ENCODE measurements at regions not wholly inside any gene's neighbourhood (a gene's known extent, or its start where the extent isn't known, plus 50 kb on each side); places are given as distances from the start of the nearest gene placed in this dataset.

GRCh38 chr3:181892848-181893247, 181.1 kb downstream of the SOX2 start:
- ATAC-seq (ENCODE audit: low FRiP score) (no peak), DNase-seq (ENCODE audit: low spot score) (no peak)
- TF ChIP-seq, protein P1, sequence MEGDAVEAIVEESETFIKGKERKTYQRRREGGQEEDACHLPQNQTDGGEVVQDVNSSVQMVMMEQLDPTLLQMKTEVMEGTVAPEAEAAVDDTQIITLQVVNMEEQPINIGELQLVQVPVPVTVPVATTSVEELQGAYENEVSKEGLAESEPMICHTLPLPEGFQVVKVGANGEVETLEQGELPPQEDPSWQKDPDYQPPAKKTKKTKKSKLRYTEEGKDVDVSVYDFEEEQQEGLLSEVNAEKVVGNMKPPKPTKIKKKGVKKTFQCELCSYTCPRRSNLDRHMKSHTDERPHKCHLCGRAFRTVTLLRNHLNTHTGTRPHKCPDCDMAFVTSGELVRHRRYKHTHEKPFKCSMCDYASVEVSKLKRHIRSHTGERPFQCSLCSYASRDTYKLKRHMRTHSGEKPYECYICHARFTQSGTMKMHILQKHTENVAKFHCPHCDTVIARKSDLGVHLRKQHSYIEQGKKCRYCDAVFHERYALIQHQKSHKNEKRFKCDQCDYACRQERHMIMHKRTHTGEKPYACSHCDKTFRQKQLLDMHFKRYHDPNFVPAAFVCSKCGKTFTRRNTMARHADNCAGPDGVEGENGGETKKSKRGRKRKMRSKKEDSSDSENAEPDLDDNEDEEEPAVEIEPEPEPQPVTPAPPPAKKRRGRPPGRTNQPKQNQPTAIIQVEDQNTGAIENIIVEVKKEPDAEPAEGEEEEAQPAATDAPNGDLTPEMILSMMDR (IDR thresholded peaks at IDR 0.05) = no peak

GRCh38 chr3:181896605-181897004, 184.9 kb downstream of the SOX2 start:
- DNase-seq (ENCODE audit: low spot score) = no peak
- TF ChIP-seq, protein P1 (IDR thresholded peaks at IDR 0.05) = no peak
- no peak for ATAC-seq (ENCODE audit: low FRiP score)

DNA sequence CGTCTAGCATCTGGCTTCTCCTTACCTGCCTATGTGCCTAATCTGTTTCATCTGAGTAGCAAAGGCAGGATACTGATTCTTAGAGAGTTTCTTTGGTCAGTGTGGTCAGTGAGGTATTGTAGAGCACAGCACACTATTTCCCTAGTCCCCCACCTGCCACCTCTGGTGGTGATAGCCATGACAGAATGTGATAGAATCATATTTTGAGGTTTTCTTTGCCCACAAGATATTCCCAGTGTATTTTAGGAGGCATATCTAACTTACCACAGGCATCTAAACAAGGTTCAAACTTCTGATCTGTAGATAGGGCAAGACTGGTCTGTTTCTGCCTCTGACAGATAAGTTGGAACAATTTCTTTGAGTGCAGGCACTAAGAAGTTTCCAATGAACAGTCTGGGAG, 188.0 kb downstream of the SOX2 start:
- ATAC-seq (ENCODE audit: low FRiP score) = no peak
- TF ChIP-seq, protein P1 (IDR thresholded peaks at IDR 0.05) = no peak
- DNase-seq (ENCODE audit: low spot score) = no peak

- ATAC-seq (ENCODE audit: low FRiP score) (no peak), DNase-seq (ENCODE audit: low spot score) (no peak)
- TF ChIP-seq, protein P1 (IDR thresholded peaks at IDR 0.05) = no peak
Measured at GRCh38 chr3:181901626-181902025, 189.9 kb downstream of the SOX2 start.

GRCh38 chr3:181906338-181906737, 194.6 kb downstream of the SOX2 start:
- TF ChIP-seq, protein P1 (IDR thresholded peaks at IDR 0.05) = no peak
- ATAC-seq (ENCODE audit: low FRiP score) (no peak), DNase-seq (ENCODE audit: low spot score) (no peak)

DNA sequence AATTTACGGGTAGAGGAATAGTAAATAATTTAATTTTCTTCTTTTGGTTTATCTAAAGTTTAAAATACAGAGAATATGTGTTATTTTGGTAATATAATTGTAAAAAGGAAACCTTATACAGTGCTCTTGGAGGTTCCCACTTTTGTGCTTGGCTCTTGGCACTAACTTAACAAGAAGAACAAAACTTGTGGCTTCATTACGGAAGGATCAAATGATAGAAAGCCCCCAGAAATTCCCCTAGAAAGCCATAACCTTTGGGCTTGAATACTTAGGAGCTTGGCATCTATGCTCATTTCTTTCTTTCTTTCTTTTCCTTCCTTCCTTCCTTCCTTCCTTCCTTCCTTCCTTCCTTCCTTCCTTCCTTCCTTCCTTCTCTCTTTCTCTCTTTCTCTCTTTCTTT, 197.5 kb downstream of the SOX2 start:
- ATAC-seq (ENCODE audit: low FRiP score) = no peak
- TF ChIP-seq, protein P1 (IDR thresholded peaks at IDR 0.05) = no peak
- no peak for DNase-seq (ENCODE audit: low spot score)

DNA sequence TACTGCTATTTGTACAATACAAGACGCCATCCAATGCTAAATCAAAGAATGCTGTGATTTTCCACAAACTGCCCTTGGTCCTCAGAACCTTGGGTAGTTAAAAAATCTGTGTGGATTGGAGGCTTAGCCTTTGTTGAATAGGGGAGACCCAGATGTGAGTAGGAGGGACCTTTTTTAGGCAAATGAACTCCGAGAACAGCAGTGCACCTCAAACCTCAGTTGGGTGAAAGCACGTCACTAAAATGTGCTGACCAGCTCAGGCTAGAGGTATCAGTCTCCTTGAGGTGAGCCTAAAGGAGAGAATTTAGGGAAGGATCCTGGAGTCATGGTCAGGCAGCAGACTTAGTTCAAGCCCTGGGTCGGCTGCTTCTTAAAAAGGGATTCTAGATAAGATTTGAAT, 200.7 kb downstream of the SOX2 start:
- DNase-seq (ENCODE audit: low spot score) (no peak), ATAC-seq (ENCODE audit: low FRiP score) (no peak)
- TF ChIP-seq, protein P1 (IDR thresholded peaks at IDR 0.05) = no peak
